ENCODE measurements at regions not wholly inside any gene's neighbourhood (a gene's known extent, or its start where the extent isn't known, plus 50 kb on each side); places are given as distances from the start of the nearest gene placed in this dataset.

- ATAC-seq (peak; percentile 63), DNase-seq (ENCODE audit: low spot score) (no peak)
- ChIA-PET CTCF (interaction anchor here (1.3 to 1.6 kb wide), 2 partner anchors 306 to 451 kb away, joined by 3 to 4 read pairs; no protein-coding TSS in a partner anchor), POLR2A (no interaction called here)
- TF ChIP-seq ZMAT4 (CRISPR knock-in tag; IDR thresholded peaks at IDR 0.05) (no peak), ZNF396 (CRISPR knock-in tag; IDR thresholded peaks at IDR 0.05; ENCODE audit: borderline replicate concordance) (no peak), ELF4 (CRISPR knock-in tag; IDR thresholded peaks at IDR 0.05; ENCODE audit: low read depth) (no peak), ZBTB21 (CRISPR knock-in tag; IDR thresholded peaks at IDR 0.05; ENCODE audit: borderline replicate concordance) (no peak), ERG (CRISPR knock-in tag; IDR thresholded peaks at IDR 0.05) (no peak), ZNF423 (CRISPR knock-in tag; IDR thresholded peaks at IDR 0.05) (no peak), SOX15 (CRISPR knock-in tag; IDR thresholded peaks at IDR 0.05) (no peak), ZNF138 (CRISPR knock-in tag; conservative IDR thresholded peaks at IDR 0.05) (no peak), AR (CRISPR knock-in tag; IDR thresholded peaks at IDR 0.05) (no peak), USF1 (CRISPR knock-in tag; IDR thresholded peaks at IDR 0.05) (no peak), RELA (CRISPR knock-in tag; IDR thresholded peaks at IDR 0.05; ENCODE audit: borderline replicate concordance) (no peak), ZBTB43 (CRISPR knock-in tag; IDR thresholded peaks at IDR 0.05) (no peak)
- Mint-ChIP-seq H3K36me3 (peaks cover 9% of the 10 kb centered on the region; the same call in 1 of the 2 replicates), H3K4me1 (peaks cover 27% of the 10 kb centered on the region), H3K27me3 (ENCODE audit: low read depth) (peaks cover 3% of the 10 kb centered on the region; the same call in 1 of the 2 replicates), H3K27ac (no peak overlapping the region), H3K4me3 (no peak overlapping the region), H3K9me3 (peaks cover 16% of the 10 kb centered on the region)
Observed at GRCh38 chr5:53783624-53784228, 223.3 kb downstream of the NDUFS4 start.

- no peak overlapping the region for H3K4me3 Mint-ChIP-seq
- H3K36me3 Mint-ChIP-seq: peaks cover 9% of the 10 kb centered on the region; the same call in 1 of the 2 replicates
- H3K27ac Mint-ChIP-seq: no peak overlapping the region
- ChIA-PET POLR2A (no interaction called here), CTCF (interaction anchor here (1.3 to 1.6 kb wide), 2 partner anchors 306 to 450 kb away, joined by 3 to 4 read pairs; no protein-coding TSS in a partner anchor)
- no peak for ATAC-seq
- peaks cover 16% of the 10 kb centered on the region for H3K9me3 Mint-ChIP-seq
- peaks cover 27% of the 10 kb centered on the region for H3K4me1 Mint-ChIP-seq
- H3K27me3 Mint-ChIP-seq (ENCODE audit: low read depth): peaks cover 3% of the 10 kb centered on the region; the same call in 1 of the 2 replicates
- DNase-seq (ENCODE audit: low spot score): no peak
- TF ChIP-seq USF2 (CRISPR knock-in tag; IDR thresholded peaks at IDR 0.05): no peak
- TF ChIP-seq CBFB (CRISPR knock-in tag; IDR thresholded peaks at IDR 0.05; ENCODE audit: low read depth): no peak
- TF ChIP-seq GTF2I (CRISPR knock-in tag; conservative IDR thresholded peaks at IDR 0.05): no peak
- no peak for TF ChIP-seq FOXP4 (CRISPR knock-in tag; IDR thresholded peaks at IDR 0.05)
- no peak for TF ChIP-seq MYBL2 (CRISPR knock-in tag; IDR thresholded peaks at IDR 0.05)
- no peak for TF ChIP-seq ZMAT4 (CRISPR knock-in tag; IDR thresholded peaks at IDR 0.05)
- no peak for TF ChIP-seq E2F4 (CRISPR knock-in tag; IDR thresholded peaks at IDR 0.05; ENCODE audit: borderline replicate concordance, low read depth)
- TF ChIP-seq ELF4 (CRISPR knock-in tag; IDR thresholded peaks at IDR 0.05; ENCODE audit: low read depth): no peak
- TF ChIP-seq AR (CRISPR knock-in tag; IDR thresholded peaks at IDR 0.05): no peak
- no peak for TF ChIP-seq SP1 (CRISPR knock-in tag; conservative IDR thresholded peaks at IDR 0.05)
Observed at GRCh38 chr5:53784596-53784995, 224.2 kb downstream of the NDUFS4 start.

Data from WTC11 (cell line).